SK-N-SH (cell line): ENCODE measurements at regions not wholly inside any gene's neighbourhood (a gene's known extent, or its start where the extent isn't known, plus 50 kb on each side); places are given as distances from the start of the nearest gene placed in this dataset.

ENCODE experiments used
- ELF1 ChIP-seq: IDR thresholded peaks from 2 replicates; pipeline ENCODE4 v1.4.0; 2012
- EZH2phosphoT487 ChIP-seq: fragments of 200-600 bp; sonication (generic); IDR thresholded peaks from 2 replicates; pipeline ENCODE4 v1.6.1; 2017; ENCODE audit warnings: low read depth, mixed run types, mild to moderate bottlenecking, antibody characterized with exemption, moderate library complexity, borderline replicate concordance
- JUND ChIP-seq: IDR thresholded peaks from 2 replicates; pipeline ENCODE4 v1.4.0; 2012
- MXI1 ChIP-seq: IDR thresholded peaks from 2 replicates; pipeline ENCODE4 v1.6.1; 2012; ENCODE audit warnings: mild to moderate bottlenecking, low read depth, low read length, improper control_type of control experiment
- POLR2AphosphoS5 ChIP-seq: IDR thresholded peaks from 2 replicates; pipeline ENCODE4 v1.6.1; 2012; ENCODE audit warnings: low read depth, low read length
- RXRA ChIP-seq: IDR thresholded peaks from 2 replicates; pipeline ENCODE4 v1.4.0; 2012; ENCODE audit warnings: low read depth, mild to moderate bottlenecking, borderline replicate concordance
- SIN3A ChIP-seq: IDR thresholded peaks from 2 replicates; pipeline ENCODE4 v1.6.1; 2012; ENCODE audit warnings: low read depth, mild to moderate bottlenecking, low read length, moderate library complexity, borderline replicate concordance
- TAF1 ChIP-seq: IDR thresholded peaks from 2 replicates; pipeline ENCODE4 v1.6.1; 2012; ENCODE audit warnings: low read depth, mild to moderate bottlenecking, low read length, moderate library complexity, borderline replicate concordance
- TF ChIP-seq, protein P1 (sequence below): fragments of 200-600 bp; sonication (generic); IDR thresholded peaks from 2 replicates; pipeline ENCODE4 v1.6.1; 2017; ENCODE audit warnings: antibody characterized with exemption, mild to moderate bottlenecking, moderate library complexity
- TF ChIP-seq, protein P2 (sequence below): IDR thresholded peaks from 2 replicates; pipeline ENCODE4 v1.4.0; 2012; ENCODE audit warnings: low read depth, borderline replicate concordance

DNA sequence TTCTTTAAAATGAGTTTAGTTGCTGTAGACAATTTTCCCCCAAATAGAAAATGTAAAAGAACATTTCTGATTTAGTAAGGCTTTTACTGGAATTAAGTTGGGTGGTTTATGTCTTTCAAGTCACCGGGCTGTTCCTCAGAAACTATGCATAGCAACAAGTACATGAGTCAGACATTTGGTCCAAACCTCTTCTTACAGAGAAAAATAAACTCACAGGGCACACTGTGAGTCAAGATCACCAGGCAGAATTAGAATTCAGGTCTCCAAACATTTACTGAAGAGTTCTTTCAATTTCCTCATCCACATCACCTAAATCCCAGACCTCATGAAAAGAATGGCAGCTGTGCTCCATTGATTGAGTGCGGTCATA lies 476.1 kb upstream of the SOX5 start:
- TF ChIP-seq, protein P1, sequence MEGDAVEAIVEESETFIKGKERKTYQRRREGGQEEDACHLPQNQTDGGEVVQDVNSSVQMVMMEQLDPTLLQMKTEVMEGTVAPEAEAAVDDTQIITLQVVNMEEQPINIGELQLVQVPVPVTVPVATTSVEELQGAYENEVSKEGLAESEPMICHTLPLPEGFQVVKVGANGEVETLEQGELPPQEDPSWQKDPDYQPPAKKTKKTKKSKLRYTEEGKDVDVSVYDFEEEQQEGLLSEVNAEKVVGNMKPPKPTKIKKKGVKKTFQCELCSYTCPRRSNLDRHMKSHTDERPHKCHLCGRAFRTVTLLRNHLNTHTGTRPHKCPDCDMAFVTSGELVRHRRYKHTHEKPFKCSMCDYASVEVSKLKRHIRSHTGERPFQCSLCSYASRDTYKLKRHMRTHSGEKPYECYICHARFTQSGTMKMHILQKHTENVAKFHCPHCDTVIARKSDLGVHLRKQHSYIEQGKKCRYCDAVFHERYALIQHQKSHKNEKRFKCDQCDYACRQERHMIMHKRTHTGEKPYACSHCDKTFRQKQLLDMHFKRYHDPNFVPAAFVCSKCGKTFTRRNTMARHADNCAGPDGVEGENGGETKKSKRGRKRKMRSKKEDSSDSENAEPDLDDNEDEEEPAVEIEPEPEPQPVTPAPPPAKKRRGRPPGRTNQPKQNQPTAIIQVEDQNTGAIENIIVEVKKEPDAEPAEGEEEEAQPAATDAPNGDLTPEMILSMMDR, result no peak
- TF ChIP-seq MXI1 (no peak), POLR2AphosphoS5 (no peak), EZH2phosphoT487 (no peak), JUND (no peak), TAF1 (no peak), RXRA (no peak), SIN3A (no peak), ELF1 (no peak)
- TF ChIP-seq, protein P2, sequence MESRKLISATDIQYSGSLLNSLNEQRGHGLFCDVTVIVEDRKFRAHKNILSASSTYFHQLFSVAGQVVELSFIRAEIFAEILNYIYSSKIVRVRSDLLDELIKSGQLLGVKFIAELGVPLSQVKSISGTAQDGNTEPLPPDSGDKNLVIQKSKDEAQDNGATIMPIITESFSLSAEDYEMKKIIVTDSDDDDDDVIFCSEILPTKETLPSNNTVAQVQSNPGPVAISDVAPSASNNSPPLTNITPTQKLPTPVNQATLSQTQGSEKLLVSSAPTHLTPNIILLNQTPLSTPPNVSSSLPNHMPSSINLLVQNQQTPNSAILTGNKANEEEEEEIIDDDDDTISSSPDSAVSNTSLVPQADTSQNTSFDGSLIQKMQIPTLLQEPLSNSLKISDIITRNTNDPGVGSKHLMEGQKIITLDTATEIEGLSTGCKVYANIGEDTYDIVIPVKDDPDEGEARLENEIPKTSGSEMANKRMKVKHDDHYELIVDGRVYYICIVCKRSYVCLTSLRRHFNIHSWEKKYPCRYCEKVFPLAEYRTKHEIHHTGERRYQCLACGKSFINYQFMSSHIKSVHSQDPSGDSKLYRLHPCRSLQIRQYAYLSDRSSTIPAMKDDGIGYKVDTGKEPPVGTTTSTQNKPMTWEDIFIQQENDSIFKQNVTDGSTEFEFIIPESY, result no peak
